Endodermal cell (in vitro differentiated cells): ENCODE measurements at regions not wholly inside any gene's neighbourhood (a gene's known extent, or its start where the extent isn't known, plus 50 kb on each side); places are given as distances from the start of the nearest gene placed in this dataset.

Experiments
- DNase-seq: peaks from one replicate; pipeline ENCODE4 v3.0.0-alpha.2; 2017
- H3K27ac ChIP-seq: 2 replicates; pipeline ENCODE4 v1.5.1; 2013; ENCODE audit warnings: mild to moderate bottlenecking, low read depth, low read length, moderate library complexity
- H3K27me3 ChIP-seq: 2 replicates; pipeline ENCODE4 v1.6.1; 2013; ENCODE audit warnings: mild to moderate bottlenecking, low read length, moderate library complexity; ENCODE audit not compliant: insufficient read depth, control insufficient read depth, poor library complexity, severe bottlenecking
- H3K36me3 ChIP-seq: 2 replicates; pipeline ENCODE4 v1.7.0; 2013; ENCODE audit warnings: mild to moderate bottlenecking, low read length, moderate library complexity; ENCODE audit not compliant: control insufficient read depth, insufficient read depth
- H3K4me1 ChIP-seq: one replicate; pipeline ENCODE4 v1.7.0; 2013; ENCODE audit warnings: low read length; ENCODE audit not compliant: control insufficient read depth, insufficient read depth
- H3K4me3 ChIP-seq: 2 replicates; pipeline ENCODE4 v1.5.1; 2013; ENCODE audit warnings: mild to moderate bottlenecking, low read length, moderate library complexity
- H3K9ac ChIP-seq: 2 replicates; pipeline ENCODE4 v1.6.1; 2013; ENCODE audit warnings: mild to moderate bottlenecking, low read length, moderate library complexity; ENCODE audit not compliant: poor library complexity, severe bottlenecking; ENCODE audit errors: extremely low read depth
- H3K9me3 ChIP-seq: 2 replicates; pipeline ENCODE4 v1.6.1; 2013; ENCODE audit warnings: mild to moderate bottlenecking, low read length, moderate library complexity; ENCODE audit not compliant: control insufficient read depth
- H3K27ac Mint-ChIP-seq: 2 replicates; pipeline ENCODE4 v1.8.0; 2020; ENCODE audit warnings: mixed read lengths
- H3K27me3 Mint-ChIP-seq: 2 replicates; pipeline ENCODE4 v1.8.0; 2021; ENCODE audit warnings: mild to moderate bottlenecking, mixed read lengths; ENCODE audit not compliant: insufficient read depth
- H3K36me3 Mint-ChIP-seq: 2 replicates; pipeline ENCODE4 v1.8.0; 2020; ENCODE audit warnings: low read depth, mixed read lengths
- H3K4me1 Mint-ChIP-seq: 2 replicates; pipeline ENCODE4 v1.8.0; 2020; ENCODE audit warnings: mixed read lengths
- H3K4me3 Mint-ChIP-seq: 2 replicates; pipeline ENCODE4 v1.8.0; 2020; ENCODE audit warnings: mild to moderate bottlenecking, moderate library complexity, mixed read lengths
- H3K9me3 Mint-ChIP-seq: 2 replicates; pipeline ENCODE4 v1.8.0; 2020; ENCODE audit warnings: mild to moderate bottlenecking, mixed read lengths
- WGBS, 2 experiments: methylation state at CpG; one replicate each; pipeline versions ENCODE4 v1.1.5 to v1.1.7; 2013; ENCODE audit warnings: missing lambda C conversion rate in 2 of 2, mixed read lengths in 1 of 2; ENCODE audit not compliant: insufficient coverage in 1 of 2, insufficient read length in 1 of 2; 5-methylcytosine and 5-hydroxymethylcytosine counted together
- TF ChIP-seq, protein P1 (sequence below): fragments of 200-600 bp; sonication (generic); conservative IDR thresholded peaks from 2 replicates; pipeline ENCODE4 v1.5.0; 2021; ENCODE audit warnings: antibody characterized with exemption, mild to moderate bottlenecking

DNA sequence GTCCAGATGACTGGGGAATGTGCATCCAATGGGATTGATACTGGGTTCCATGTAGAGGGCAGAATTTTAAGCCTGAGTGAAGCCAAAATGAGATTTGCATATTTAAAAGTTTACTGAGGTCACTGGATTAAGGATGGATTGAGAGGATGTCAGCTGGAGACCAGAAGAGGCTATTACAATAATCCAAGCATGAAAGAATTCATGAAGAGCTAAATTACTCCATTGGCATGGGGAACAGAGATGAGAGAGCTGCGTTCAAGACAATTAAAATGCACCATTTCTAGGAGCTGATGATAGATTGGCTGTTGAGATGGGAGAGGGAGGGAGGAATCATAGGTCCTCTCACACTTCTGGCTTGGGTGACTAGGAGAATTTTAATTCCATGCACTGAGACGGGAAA, 158.5 kb downstream of the JCAD start:
- TF ChIP-seq, protein P1, sequence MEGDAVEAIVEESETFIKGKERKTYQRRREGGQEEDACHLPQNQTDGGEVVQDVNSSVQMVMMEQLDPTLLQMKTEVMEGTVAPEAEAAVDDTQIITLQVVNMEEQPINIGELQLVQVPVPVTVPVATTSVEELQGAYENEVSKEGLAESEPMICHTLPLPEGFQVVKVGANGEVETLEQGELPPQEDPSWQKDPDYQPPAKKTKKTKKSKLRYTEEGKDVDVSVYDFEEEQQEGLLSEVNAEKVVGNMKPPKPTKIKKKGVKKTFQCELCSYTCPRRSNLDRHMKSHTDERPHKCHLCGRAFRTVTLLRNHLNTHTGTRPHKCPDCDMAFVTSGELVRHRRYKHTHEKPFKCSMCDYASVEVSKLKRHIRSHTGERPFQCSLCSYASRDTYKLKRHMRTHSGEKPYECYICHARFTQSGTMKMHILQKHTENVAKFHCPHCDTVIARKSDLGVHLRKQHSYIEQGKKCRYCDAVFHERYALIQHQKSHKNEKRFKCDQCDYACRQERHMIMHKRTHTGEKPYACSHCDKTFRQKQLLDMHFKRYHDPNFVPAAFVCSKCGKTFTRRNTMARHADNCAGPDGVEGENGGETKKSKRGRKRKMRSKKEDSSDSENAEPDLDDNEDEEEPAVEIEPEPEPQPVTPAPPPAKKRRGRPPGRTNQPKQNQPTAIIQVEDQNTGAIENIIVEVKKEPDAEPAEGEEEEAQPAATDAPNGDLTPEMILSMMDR = no peak
- Mint-ChIP-seq H3K27me3 (no peaks in the 10 kb centered on the region), H3K4me1 (no peaks in the 10 kb centered on the region), H3K36me3 (no peaks in the 10 kb centered on the region), H3K4me3 (no peak overlapping the region), H3K27ac (no peak overlapping the region), H3K9me3 (no peaks in the 10 kb centered on the region)
- H3K9me3 ChIP-seq = no peaks in the 10 kb centered on the region
- H3K4me1 ChIP-seq = no peaks in the 10 kb centered on the region
- 79 to 82% methylated on average over 2 of the region's 2 CpGs for WGBS, 2 experiments
- H3K27me3 ChIP-seq = no peaks in the 10 kb centered on the region
- no peak overlapping the region for H3K4me3 ChIP-seq
- no peak overlapping the region for H3K27ac ChIP-seq
- no peaks in the 10 kb centered on the region for H3K36me3 ChIP-seq
- no peak overlapping the region for H3K9ac ChIP-seq
- no peak for DNase-seq

DNA sequence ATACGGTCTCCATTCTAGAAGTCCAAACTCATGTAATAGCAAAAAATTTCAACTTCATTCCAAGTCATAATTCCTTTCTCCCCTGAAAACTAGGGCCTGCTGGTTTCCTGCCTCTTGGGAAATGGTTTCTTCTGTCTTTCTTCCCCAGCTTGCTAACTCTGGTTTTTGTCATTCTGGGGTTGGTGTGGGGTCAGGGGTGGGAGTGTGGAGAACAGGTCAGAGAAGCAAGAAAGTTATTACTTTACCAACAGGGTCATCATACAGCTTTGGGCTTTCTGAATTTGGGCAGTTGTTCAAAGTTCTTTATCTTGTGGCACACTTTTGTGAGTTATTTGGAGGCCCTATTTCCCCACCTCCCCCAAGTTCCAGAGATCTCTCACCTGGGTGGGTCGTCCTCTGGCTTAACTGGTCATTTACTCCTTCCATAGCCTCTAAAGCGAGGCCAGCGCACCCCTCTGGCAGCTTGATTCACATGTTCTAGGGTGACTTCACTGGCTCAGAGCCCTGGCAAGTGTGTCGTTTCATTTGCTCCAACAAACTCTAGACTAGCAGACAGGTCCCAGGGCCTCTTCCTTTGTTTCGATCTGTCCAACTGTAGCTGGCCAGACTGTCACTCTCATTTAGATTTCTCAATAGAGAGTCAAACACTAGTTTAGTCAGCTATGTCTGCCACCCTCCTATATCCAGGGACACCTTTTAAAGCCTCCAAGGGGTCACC, 161.2 kb downstream of the JCAD start:
- Mint-ChIP-seq H3K4me1 (peaks cover 4% of the 10 kb centered on the region), H3K9me3 (no peaks in the 10 kb centered on the region), H3K4me3 (no peak overlapping the region), H3K27me3 (peaks cover 1% of the 10 kb centered on the region), H3K27ac (no peak overlapping the region), H3K36me3 (no peaks in the 10 kb centered on the region)
- WGBS, 2 experiments = 94 to 98% methylated on average over 5 to 6 of the region's 6 CpGs
- TF ChIP-seq, protein P1 = no peak
- Histone ChIP-seq H3K4me3 (no peak overlapping the region), H3K27me3 (no peaks in the 10 kb centered on the region), H3K36me3 (no peaks in the 10 kb centered on the region), H3K9me3 (no peaks in the 10 kb centered on the region), H3K27ac (no peak overlapping the region), H3K4me1 (no peaks in the 10 kb centered on the region), H3K9ac (no peak overlapping the region)
- DNase-seq = no peak

GRCh38 chr10:29897430-29897829, 162.0 kb downstream of the JCAD start:
- H3K4me3 Mint-ChIP-seq = no peak overlapping the region
- Histone ChIP-seq H3K9me3 (no peaks in the 10 kb centered on the region), H3K36me3 (no peaks in the 10 kb centered on the region), H3K27me3 (no peaks in the 10 kb centered on the region), H3K4me1 (no peaks in the 10 kb centered on the region), H3K4me3 (no peak overlapping the region), H3K27ac (no peak overlapping the region), H3K9ac (no peak overlapping the region)
- H3K9me3 Mint-ChIP-seq = no peaks in the 10 kb centered on the region
- peaks cover 4% of the 10 kb centered on the region for H3K4me1 Mint-ChIP-seq
- TF ChIP-seq, protein P1 = no peak
- H3K27ac Mint-ChIP-seq = no peak overlapping the region
- H3K27me3 Mint-ChIP-seq = peaks cover 1% of the 10 kb centered on the region
- DNase-seq = no peak
- H3K36me3 Mint-ChIP-seq = no peaks in the 10 kb centered on the region
- WGBS, 2 experiments = 90% methylated on average over 3 of the region's 3 CpGs; no CpG with 5 or more reads in 1 of the 2 experiments
